ENCODE measurements at regions not wholly inside any gene's neighbourhood (a gene's known extent, or its start where the extent isn't known, plus 50 kb on each side); places are given as distances from the start of the nearest gene placed in this dataset.

GRCh38 chr10:61217851-61218565, 235.2 kb downstream of the TMEM26 start:
- TF ChIP-seq EZH2 (IDR thresholded peaks at IDR 0.05; ENCODE audit: low read length), result no peak
- TF ChIP-seq, protein P1, sequence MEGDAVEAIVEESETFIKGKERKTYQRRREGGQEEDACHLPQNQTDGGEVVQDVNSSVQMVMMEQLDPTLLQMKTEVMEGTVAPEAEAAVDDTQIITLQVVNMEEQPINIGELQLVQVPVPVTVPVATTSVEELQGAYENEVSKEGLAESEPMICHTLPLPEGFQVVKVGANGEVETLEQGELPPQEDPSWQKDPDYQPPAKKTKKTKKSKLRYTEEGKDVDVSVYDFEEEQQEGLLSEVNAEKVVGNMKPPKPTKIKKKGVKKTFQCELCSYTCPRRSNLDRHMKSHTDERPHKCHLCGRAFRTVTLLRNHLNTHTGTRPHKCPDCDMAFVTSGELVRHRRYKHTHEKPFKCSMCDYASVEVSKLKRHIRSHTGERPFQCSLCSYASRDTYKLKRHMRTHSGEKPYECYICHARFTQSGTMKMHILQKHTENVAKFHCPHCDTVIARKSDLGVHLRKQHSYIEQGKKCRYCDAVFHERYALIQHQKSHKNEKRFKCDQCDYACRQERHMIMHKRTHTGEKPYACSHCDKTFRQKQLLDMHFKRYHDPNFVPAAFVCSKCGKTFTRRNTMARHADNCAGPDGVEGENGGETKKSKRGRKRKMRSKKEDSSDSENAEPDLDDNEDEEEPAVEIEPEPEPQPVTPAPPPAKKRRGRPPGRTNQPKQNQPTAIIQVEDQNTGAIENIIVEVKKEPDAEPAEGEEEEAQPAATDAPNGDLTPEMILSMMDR (optimal IDR thresholded peaks at IDR 0.05 in 1 of 3, IDR thresholded peaks at IDR 0.05 in 1 of 3, conservative IDR thresholded peaks at IDR 0.05 in 1 of 3; ENCODE audit: extremely low read depth in 1 of 3, insufficient read depth in 2 of 3, low read length in 3 of 3), result no peak

Data from keratinocyte (primary cell).